ENCODE measurements at regions not wholly inside any gene's neighbourhood (a gene's known extent, or its start where the extent isn't known, plus 50 kb on each side); places are given as distances from the start of the nearest gene placed in this dataset.

GRCh38 chr1:14189381-14189780 lies 409.1 kb upstream of the KAZN start:
- no peak for DNase-seq (ENCODE audit: low read depth in 2 of 2)

GRCh38 chr1:14190508-14190907 lies 408.0 kb upstream of the KAZN start:
- no peak for DNase-seq (ENCODE audit: low read depth in 2 of 2)

- no peak for DNase-seq (ENCODE audit: low read depth in 2 of 2)
Observed at GRCh38 chr1:14194511-14194910, 404.0 kb upstream of the KAZN start.

- DNase-seq (ENCODE audit: low read depth in 2 of 2): no peak
Observed at GRCh38 chr1:14205066-14205465, 393.4 kb upstream of the KAZN start.

DNA sequence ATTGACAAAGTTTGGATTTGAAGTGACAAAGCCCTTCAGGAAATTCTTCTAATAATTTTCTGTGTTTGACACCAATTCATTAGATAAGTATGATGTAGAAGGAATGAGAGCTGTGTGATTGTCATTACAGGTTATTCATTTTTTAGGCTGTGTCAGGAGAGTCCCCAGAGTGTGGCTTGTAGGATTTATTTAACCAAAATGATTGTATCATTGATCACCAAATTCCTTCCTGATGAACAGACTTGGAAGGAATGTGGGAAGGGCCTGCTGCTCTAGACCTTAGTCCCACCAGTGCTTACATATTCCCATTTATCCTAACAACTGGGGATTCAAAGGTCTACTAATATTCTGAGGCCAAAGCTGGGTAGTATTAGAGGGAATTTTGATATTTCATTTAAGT lies 383.3 kb upstream of the KAZN start:
- no peak for DNase-seq (ENCODE audit: low read depth in 2 of 2)

DNA sequence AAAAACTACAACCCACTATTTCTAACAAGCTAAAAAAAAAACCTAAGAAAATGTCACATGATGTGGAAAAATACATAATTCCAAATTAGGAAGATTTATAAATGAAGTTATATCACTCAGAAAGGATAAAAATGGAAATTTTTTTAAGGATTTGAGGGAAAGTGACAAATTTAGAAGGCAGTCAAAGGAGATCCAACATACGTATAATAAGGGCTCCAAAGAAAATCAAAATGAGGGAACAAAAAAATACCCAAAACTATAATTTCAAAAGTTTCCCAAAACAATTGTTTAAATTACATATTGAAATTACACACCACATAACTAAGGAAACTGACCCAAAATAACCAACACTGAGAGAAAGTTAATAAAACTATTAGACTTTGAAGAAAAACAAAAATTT lies 381.1 kb upstream of the KAZN start:
- peak in 1 of 2 donors; percentile 5 for DNase-seq (ENCODE audit: low read depth in 2 of 2)

- no peak for DNase-seq (ENCODE audit: low read depth in 2 of 2)
Observed at GRCh38 chr1:14220324-14220723, 378.2 kb upstream of the KAZN start.

- no peak for DNase-seq (ENCODE audit: low read depth in 2 of 2)
Observed at GRCh38 chr1:14220811-14221210, 377.7 kb upstream of the KAZN start.

DNA sequence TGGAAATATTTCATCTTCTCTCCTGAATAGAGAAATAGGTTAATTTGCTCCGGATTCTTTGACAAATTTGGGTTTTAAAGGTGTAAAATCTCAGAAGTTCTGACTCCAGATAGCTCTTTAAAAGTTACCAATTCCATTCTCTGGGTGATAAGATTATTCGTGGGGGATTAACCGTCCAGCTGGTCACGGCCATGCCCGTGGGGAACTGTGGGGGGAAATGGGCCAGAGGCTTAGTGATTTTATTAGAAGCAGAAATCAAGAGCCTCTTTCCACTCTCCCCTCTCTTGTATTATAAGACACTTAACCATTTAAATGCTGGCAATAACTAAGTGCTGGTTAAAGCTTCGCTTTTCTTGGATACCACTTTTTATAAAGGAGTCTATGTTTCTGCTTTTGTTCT lies 376.4 kb upstream of the KAZN start:
- no peak for DNase-seq (ENCODE audit: low read depth in 2 of 2)

DNA sequence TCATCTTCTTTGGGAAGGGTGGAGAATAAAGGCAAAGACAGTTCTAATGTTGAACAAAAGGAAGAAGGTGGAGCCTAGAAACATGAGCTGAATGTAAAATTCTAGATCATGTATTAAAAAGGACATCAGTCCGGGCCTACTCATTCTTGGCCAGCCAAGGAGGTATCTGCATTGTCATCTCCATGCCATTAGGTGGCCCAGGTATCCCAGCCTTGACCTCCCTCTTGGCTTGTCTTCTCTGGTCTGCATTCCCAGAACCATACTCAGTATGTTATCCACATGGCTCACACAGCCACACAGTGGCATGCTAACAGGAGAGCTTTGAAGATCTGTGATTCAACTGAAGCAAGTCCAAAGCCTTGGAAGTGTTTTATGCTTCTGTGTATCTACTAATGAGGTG lies 369.8 kb upstream of the KAZN start:
- DNase-seq (ENCODE audit: low read depth in 2 of 2): no peak

DNA sequence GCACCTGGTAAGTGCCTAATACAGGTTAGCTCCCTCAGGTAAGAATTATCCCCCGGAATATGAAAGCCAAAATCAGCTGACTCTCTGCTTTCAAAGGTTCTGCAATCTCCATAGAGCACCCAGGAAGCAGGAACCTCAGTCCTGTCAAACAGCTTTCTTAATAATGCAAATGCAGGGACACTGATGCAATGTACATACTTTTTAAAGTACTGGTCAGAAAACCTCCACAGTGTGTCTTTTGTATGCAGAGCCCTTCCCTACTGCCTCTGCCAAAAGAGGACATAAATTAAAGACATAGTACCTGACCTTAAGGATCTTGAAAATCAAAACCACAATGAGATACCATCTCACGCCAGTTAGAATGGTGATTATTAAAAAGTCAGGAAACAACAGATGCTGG lies 365.0 kb upstream of the KAZN start:
- no peak for DNase-seq (ENCODE audit: low read depth in 2 of 2)

DNA sequence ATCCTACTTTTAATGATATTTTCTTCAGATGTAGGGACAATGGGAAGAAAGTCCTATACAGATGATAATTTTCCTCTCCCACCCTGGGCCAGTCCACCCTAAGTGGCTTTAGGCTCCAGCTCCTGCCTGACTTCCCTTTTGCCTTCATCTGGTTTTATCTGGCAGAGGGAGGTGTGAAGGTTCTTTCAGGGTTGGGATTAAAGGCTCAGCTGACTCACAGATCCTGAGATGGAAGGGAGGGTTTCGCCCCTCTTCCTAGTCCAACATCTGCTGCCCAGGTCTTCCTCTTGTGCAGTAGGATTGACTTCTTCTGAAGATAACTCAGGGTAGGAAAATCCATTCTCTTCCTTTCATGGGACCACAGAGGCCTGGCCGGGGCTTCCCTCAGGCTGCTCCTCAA lies 362.4 kb upstream of the KAZN start:
- no peak for DNase-seq (ENCODE audit: low read depth in 2 of 2)

- DNase-seq (ENCODE audit: low read depth in 2 of 2): no peak
Observed at GRCh38 chr1:14238472-14239307, 359.8 kb upstream of the KAZN start.

DNA sequence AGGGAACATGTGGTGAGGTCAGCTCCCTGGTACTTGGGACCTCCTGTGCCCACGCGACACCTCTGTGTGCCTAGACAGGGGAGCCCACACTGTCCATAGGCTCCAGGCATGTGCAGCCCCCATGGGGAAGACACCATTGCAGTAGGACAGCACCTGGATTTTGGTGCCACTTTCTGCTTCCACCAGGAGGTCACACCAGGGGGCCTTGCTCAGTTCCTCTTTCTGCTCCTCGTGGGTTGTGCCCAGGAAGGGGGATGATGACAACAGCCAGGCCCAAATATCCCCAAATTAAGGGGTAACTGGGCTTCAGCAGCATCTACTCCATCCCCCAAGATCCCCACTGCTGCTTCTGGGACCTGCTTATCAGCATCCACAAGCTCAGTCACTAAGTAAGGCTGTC lies 358.2 kb upstream of the KAZN start:
- DNase-seq (ENCODE audit: low read depth in 2 of 2): no peak

DNA sequence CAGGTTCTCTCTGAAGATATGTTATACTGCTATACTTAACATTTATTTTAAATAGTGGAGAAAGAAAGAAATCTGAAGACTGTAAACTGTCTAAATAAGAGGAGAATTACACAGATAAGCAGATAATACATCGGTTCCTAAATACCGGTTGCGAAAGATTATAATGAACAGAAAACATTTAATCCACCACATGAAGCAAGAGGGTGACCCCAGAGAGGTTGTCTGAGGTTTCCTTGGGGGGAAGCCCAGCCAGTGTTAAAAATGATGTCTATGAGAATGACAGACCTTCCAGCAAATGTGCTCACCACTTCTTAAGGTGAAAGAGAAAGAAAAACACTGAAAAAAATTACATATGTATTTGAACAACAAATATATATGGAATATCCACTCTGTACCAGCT lies 356.4 kb upstream of the KAZN start:
- DNase-seq (ENCODE audit: low read depth in 2 of 2): no peak

- DNase-seq (ENCODE audit: low read depth in 2 of 2): no peak
Observed at GRCh38 chr1:14242870-14243269, 355.6 kb upstream of the KAZN start.

- DNase-seq (ENCODE audit: low read depth in 2 of 2): no peak
Observed at GRCh38 chr1:14245954-14246353, 352.5 kb upstream of the KAZN start.

DNA sequence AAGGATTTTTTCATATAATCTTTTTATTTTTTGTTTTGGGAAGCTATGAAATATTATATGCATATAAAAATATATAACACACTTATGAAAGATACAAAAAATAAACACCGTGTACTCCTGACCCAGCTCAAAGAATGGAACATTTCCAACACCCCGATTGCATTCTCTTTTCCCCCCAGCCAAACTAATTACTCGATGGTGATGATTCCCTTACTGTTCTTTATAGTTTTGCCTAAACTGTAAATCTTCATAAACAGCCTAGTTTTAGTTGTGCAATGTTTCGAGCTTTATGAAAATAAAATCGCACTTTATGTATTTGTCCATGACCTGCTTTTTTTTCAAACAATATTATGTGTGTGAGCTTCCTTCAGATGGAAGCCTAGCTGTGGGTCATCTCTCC lies 352.0 kb upstream of the KAZN start:
- no peak for DNase-seq (ENCODE audit: low read depth in 2 of 2)

GRCh38 chr1:14247666-14248065 lies 350.8 kb upstream of the KAZN start:
- no peak for DNase-seq (ENCODE audit: low read depth in 2 of 2)

DNA sequence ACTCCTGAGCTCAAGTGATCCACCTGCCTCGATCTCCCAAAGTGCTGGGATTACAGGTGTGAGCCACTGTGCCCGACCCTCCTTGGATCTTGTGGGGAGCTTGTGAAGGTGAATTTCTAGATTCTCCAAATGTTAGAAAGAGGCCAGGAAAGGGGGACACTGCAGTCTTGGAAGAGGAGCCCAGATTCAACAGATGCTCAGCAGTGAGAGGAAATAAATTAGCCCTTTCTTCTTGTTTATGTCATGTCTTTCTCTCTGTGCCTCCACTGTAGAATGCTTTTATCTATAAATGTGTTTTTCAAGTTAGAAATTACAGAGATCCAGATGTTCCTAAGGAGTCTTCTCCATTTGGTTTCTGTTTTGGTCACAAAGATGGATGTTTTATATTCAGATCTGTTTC lies 346.6 kb upstream of the KAZN start:
- DNase-seq (ENCODE audit: low read depth in 2 of 2): no peak

DNA sequence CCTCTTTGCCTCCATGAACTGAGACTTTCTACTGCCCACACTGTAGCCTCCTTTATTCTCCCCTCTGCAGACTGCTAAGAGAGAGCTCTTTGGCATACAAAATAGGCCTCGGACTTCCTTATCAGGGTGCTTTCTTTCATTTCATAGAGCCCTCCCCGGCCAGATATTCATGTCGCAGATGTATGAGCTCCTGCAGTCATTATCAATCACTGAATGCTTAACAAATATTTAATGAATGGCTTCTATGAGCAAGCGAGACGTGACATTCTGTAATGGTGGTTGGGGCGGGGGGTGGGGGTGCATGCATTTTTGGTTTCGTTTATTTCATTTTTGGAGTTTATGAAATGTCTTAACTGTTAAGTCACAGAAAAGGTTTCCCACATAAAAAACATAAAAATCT lies 344.8 kb upstream of the KAZN start:
- no peak for DNase-seq (ENCODE audit: low read depth in 2 of 2)

DNA sequence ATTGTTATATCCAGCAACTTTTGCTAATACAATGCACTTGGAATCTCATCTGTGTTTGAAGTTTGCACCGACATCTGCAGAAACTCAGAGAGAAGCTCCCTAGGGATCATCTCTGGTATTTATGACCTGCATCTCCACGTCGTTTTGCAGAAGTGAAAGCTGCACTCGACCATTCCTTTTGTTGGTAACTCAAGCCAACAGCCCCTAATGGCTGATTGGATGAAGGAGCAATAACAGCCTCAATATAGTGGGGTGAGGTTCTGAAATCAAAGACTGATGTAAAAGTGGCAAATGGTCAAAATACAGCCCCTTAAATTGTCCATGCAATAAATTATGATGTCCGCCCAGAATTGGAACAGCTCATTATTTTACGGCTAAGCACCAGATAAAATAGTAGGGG lies 344.2 kb upstream of the KAZN start:
- no peak for DNase-seq (ENCODE audit: low read depth in 2 of 2)

DNA sequence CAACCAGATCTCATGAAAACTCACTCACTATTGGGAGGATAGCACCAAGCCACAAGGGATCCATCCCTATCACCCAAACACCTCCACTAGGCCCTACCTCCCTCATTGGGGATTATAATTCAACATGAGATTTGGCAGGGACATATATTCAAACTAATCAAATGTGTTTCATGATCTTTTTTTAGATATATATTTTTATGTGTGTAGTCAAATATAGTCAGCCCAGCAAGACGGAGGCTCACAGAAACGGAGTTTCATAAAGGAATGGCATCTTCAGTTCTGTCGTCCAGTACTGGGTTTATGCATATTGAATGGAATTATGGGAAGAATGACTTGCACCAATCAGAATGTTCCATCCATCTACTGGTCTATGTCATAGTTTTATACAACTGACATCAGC lies 343.3 kb upstream of the KAZN start:
- DNase-seq (ENCODE audit: low read depth in 2 of 2): no peak

DNA sequence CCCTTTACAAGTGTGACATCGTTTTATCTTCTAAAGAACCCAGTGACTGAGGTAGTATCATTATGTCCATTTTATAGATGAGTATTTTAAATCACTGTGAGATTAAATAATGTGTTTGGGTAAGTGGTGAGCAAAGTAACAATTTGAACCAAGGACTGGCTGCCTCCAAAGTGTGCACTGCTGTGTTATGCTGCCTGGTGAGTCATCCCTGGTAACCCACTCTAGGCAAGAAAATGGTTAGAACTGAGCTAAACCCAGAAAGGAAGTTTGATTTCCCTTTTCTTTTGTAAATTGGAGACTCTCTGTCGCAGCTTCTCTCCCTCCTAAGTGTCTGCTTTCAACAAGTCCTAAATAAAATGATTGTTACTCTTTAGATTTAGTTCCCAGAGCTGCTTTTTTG lies 342.8 kb upstream of the KAZN start:
- no peak for DNase-seq (ENCODE audit: low read depth in 2 of 2)

Data from dermis microvascular lymphatic vessel endothelial cell (primary cell).